Muscle layer of duodenum (tissue), 2 donors: ENCODE measurements at regions not wholly inside any gene's neighbourhood (a gene's known extent, or its start where the extent isn't known, plus 50 kb on each side); places are given as distances from the start of the nearest gene placed in this dataset.

Experiments
- H3K27ac ChIP-seq: one replicate; pipeline ENCODE4 v1.7.0; 2013; ENCODE audit warnings: mild to moderate bottlenecking, low read length
- H3K27me3 ChIP-seq: one replicate; pipeline ENCODE4 v1.7.0; 2013; ENCODE audit warnings: low read depth, mild to moderate bottlenecking, control low read depth, low read length
- H3K36me3 ChIP-seq, 2 donors: one replicate each; pipeline ENCODE4 v1.7.0; 2013; ENCODE audit warnings: low read length in 2 of 2, control low read depth in 1 of 2, mild to moderate bottlenecking in 1 of 2; ENCODE audit not compliant: insufficient read depth in 2 of 2, control insufficient read depth in 1 of 2
- H3K4me1 ChIP-seq, 2 donors: one replicate each; pipeline ENCODE4 v1.7.0; 2013; ENCODE audit warnings: low read length in 2 of 2, mild to moderate bottlenecking in 2 of 2, control low read depth in 1 of 2, moderate library complexity in 1 of 2; ENCODE audit not compliant: insufficient read depth in 2 of 2, control insufficient read depth in 1 of 2
- H3K4me3 ChIP-seq, 2 donors: one replicate each; pipeline ENCODE4 v1.7.0; 2013; ENCODE audit warnings: low read length in 2 of 2, low read depth in 1 of 2, mild to moderate bottlenecking in 1 of 2
- H3K9me3 ChIP-seq, 2 donors: one replicate each; pipeline ENCODE4 v1.7.0; 2013; ENCODE audit warnings: low read length in 2 of 2, control low read depth in 1 of 2, mild to moderate bottlenecking in 1 of 2; ENCODE audit not compliant: control insufficient read depth in 1 of 2
- donor health status: healthy.

DNA sequence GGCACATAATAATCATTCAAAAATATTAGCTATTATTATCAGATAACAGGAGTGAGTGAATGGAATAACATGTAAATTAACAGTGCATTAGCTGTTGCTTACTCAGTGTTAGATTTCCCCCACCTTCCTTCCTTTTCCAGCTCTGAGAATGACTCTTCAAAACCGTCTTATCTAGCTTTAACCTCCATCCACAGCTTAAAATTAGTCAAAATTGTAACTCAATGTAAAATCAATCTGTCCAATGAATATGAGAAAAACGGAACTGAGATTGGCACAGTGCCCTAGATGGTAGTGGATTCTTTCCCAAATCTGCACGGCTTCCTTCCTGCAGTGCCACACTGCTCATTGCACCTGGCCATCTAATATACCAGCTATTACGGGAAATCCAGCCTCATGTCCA is 156.8 kb upstream of the BDNF start:
- Histone ChIP-seq H3K27ac (no peak overlapping the region), H3K27me3 (no peaks in the 10 kb centered on the region), H3K9me3 (no peaks in the 10 kb centered on the region)

DNA sequence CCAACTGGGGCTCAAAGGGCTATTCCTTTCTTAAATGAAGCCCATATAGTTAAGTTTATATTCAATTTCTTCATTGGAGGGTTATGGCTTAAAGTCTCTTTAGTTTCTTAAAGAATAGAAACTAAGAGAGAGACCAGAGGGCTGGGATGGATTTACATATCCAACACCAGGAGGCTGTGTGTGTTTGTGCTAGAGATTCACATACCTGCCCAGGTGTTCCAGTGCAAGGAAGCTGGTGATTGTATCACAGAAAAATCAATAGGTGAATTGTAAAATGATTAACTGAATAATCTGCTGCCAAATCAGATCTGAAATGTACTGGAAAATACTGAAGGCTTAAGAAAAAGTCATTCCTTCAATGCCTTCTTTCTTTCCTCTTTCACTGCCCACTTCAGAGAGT is 148.2 kb upstream of the BDNF start:
- no peak overlapping the region for H3K27ac ChIP-seq
- H3K4me3 ChIP-seq: no peak overlapping the region
- H3K36me3 ChIP-seq: no peaks in the 10 kb centered on the region
- no peaks in the 10 kb centered on the region for H3K27me3 ChIP-seq
- H3K4me1 ChIP-seq: no peaks in the 10 kb centered on the region
- H3K9me3 ChIP-seq: peaks cover 0 to 13% of the 10 kb centered on the region in 2 donors

More for the DNA sequence above, 156.8 kb upstream of the BDNF start:
- H3K4me3 ChIP-seq: no peak overlapping the region
- no peaks in the 10 kb centered on the region for H3K36me3 ChIP-seq
- no peaks in the 10 kb centered on the region for H3K4me1 ChIP-seq

DNA sequence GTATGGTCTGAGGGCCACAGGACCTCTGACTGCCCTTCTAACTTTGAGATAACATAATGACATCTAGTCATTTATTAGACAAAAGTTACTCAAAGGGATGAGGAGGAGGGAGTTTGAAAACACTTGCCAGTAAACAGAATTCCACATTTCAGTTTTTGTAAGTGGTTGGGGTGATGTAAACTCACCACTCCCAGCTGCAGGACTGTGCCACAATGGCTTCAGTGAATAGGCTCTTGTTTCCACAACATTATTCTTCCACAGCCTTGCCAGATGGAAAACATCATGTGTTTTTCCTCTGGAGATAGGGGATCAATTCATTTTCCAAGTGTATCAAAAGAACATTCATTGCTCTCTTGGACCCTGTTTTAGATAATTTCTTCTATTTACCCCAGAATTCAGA is 147.2 kb upstream of the BDNF start:
- H3K4me3 ChIP-seq: no peak overlapping the region
- H3K36me3 ChIP-seq: no peaks in the 10 kb centered on the region
- peaks cover 0 to 17% of the 10 kb centered on the region in 2 donors for H3K9me3 ChIP-seq

DNA sequence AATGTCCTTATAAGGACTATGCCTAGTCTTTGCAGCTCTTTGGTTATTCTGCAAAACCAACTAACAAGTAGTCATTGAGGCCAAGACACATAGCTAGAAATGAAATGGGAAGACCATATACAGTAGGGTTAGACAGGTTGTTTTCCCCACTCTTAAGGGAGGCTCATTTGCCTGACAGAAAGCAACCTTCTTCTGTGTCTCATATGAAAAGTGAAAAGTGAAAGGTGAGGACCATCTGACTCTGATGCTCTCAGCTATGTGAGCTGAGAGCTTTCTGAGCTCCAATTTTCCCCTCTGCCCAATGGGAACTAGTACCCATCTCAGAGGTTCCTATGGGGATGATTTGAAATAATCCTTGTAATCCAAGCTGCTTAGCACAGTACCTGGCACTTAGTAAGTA is 142.0 kb upstream of the BDNF start:
- Histone ChIP-seq H3K4me1 (no peaks in the 10 kb centered on the region), H3K27me3 (no peaks in the 10 kb centered on the region), H3K9me3 (peaks cover 0 to 10% of the 10 kb centered on the region in 2 donors), H3K36me3 (no peaks in the 10 kb centered on the region), H3K4me3 (no peak overlapping the region), H3K27ac (no peak overlapping the region)

More for the DNA sequence above, 147.2 kb upstream of the BDNF start:
- no peaks in the 10 kb centered on the region for H3K27me3 ChIP-seq
- no peak overlapping the region for H3K27ac ChIP-seq
- no peaks in the 10 kb centered on the region for H3K4me1 ChIP-seq

DNA sequence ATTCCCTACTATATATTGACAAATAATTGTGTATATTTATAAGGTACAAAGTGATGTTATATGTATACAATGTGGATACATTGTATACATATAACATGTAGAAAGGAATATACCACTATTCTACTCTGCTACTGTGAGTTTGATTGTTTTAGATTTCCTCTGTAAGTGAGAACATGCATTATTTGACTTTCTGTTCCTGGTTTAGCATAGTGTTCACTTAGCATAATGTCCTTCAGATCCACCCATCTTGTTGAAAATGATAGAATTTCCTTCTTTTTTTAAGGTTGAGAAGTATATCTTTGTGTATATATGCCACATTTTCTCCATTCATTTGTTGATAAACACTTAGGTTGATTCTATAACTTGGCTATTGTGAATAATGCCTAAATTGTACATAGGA is 140.8 kb upstream of the BDNF start:
- Histone ChIP-seq H3K9me3 (peaks cover 0 to 10% of the 10 kb centered on the region in 2 donors), H3K4me1 (no peaks in the 10 kb centered on the region), H3K4me3 (no peak overlapping the region), H3K36me3 (no peaks in the 10 kb centered on the region), H3K27me3 (no peaks in the 10 kb centered on the region), H3K27ac (no peak overlapping the region)

DNA sequence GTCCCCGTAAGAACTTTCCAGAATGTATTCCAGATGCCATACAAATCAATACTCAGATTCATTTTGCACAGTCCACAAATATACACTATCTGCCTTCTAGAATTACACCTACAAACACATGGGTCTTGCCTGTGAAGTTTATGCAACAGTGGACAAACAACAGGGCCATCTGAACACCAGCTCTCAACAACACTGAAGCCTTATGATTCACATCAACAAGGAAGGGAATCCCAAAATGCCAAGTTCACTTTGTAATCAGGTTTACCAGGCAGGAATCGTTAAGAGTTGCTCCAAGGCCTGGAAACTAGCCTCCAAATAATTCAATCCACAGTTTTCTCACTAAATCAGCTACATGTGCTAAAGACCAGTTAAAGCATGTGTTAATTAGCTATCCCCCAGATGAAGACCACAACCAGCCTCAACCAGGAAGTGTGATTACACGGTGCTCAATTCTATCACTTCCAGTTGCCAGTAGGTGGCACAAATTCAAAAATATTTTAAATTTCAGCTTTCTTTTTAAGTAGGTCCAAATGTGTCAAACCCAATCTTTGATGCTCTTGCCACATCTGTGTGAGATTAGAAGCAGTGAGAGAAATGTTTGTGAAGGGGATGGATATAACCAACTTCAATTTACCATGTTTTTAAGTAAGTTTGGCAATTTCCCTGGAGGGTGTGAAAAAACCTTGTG is 139.1 kb upstream of the BDNF start:
- Histone ChIP-seq H3K4me3 (no peak overlapping the region), H3K4me1 (no peaks in the 10 kb centered on the region), H3K27ac (no peak overlapping the region), H3K36me3 (no peaks in the 10 kb centered on the region), H3K9me3 (peaks cover 0 to 4% of the 10 kb centered on the region in 2 donors), H3K27me3 (no peaks in the 10 kb centered on the region)

DNA sequence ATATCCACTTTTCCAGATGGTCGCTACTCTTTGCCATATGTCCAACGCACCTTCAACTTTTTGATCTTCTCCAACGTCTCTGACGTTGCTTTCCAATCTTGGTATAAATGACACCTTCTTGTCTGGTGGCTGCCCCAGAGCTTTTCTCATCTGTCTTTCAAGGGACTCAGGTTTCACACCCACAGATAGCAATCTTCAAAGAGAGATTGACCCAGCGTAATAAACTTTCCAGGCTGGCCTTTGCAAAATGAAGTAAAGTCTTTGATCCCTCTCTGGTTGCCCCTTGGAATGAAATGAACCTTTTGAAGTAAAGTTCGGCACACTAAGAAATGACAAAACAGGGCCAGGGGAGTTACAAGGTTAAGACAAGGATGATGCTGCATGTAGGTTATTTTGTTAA is 138.4 kb upstream of the BDNF start:
- H3K27me3 ChIP-seq: no peaks in the 10 kb centered on the region
- H3K36me3 ChIP-seq: no peaks in the 10 kb centered on the region
- no peak overlapping the region for H3K4me3 ChIP-seq
- H3K4me1 ChIP-seq: no peaks in the 10 kb centered on the region
- peaks cover 0 to 4% of the 10 kb centered on the region in 2 donors for H3K9me3 ChIP-seq
- no peak overlapping the region for H3K27ac ChIP-seq

DNA sequence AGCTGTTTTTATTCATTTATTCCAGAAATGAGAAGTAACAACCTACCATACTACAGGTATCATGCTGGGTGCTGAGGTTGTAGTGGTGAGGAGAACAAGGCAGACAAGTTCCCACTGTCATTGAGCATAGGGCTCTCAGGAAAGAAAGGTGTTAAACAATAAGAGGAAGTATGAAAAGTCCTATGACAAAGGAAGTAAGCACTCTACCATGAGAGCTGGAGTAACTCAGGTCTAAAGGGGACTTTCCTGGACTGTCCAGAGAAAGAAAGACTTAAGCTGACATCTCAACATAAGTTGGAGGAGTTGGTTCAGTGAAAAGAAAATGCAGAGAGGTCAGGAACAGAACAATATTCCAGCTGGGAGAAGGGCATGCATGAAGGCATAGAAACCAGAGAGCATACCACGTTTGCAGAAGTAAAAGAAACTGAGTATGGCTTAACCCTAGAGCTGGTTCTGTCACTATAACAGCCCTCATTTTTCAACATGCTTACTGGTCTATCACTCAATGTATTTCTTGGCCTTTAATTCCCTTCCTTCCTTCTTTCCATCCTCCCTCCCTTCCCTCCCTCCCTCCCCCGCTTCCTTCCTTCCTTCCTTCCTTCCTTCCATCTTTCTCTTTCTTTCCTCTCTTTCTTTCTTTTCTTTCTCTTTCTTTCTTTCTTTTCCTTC is 137.8 kb upstream of the BDNF start:
- H3K9me3 ChIP-seq: peaks cover 0 to 4% of the 10 kb centered on the region in 2 donors
- H3K4me1 ChIP-seq: no peaks in the 10 kb centered on the region
- H3K36me3 ChIP-seq: no peaks in the 10 kb centered on the region
- no peaks in the 10 kb centered on the region for H3K27me3 ChIP-seq
- no peak overlapping the region for H3K27ac ChIP-seq
- H3K4me3 ChIP-seq: no peak overlapping the region

DNA sequence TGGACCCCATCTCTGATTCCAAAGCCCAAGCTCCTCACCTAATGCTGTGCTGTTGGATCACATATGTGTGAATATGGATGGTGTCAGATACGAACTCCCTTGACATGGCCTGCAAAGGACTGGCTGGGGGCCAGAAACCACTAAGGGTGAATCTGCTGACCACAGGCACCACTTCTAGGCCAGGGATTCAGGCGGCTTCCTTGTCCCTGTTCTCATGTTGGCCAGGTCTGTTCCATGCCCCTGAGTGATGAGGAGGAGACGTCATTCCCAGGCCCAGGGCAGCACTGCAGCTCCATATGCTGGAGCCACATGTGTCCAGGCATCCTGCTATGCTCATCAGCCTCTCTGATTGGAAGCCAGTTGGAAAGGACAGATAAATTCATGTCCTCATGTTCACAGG is 130.0 kb upstream of the BDNF start:
- H3K27ac ChIP-seq: no peak overlapping the region
- H3K36me3 ChIP-seq: no peaks in the 10 kb centered on the region
- no peaks in the 10 kb centered on the region for H3K27me3 ChIP-seq
- H3K9me3 ChIP-seq: no peaks in the 10 kb centered on the region
- no peaks in the 10 kb centered on the region for H3K4me1 ChIP-seq
- no peak overlapping the region for H3K4me3 ChIP-seq

DNA sequence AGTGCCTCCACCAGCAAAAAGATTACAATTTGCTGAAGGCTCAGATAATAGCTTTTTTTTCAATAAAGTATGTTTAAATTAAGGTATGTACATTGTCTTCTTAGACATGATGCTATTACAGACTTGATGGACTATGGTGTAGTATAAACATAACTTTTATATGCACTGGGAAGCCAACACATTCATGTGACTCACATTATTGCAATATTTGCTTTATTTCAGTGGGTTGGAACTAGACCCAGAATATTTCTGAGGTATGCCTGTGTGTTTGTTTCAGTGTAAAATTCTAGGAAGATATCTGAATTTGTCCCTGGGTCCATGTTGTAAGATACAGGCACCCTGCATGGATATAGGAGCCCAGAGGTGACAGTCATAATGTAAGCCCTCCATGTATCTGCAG is 120.0 kb upstream of the BDNF start:
- H3K27ac ChIP-seq: no peak overlapping the region
- no peaks in the 10 kb centered on the region for H3K27me3 ChIP-seq
- no peaks in the 10 kb centered on the region for H3K36me3 ChIP-seq
- H3K4me1 ChIP-seq: no peaks in the 10 kb centered on the region
- no peak overlapping the region for H3K4me3 ChIP-seq
- H3K9me3 ChIP-seq: no peaks in the 10 kb centered on the region

DNA sequence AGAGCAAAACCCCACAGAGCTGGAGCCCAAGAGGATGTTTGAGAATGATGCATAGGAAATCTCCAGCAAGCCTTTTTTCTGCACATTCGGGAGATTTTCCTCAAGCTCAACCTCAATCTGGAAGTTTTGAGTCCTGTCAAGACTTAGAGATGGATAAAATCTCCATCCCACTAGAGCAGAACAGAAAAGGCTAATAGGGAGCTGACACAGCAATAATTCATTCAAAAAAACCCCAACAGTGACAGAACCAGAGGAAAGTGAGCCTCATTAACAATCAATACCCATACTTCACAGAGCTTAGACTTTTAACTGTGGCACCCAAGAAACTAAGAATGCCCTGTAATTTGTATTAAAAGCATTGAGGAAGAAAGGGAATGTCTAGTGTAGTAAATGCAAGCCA is 115.9 kb upstream of the BDNF start:
- Histone ChIP-seq H3K4me3 (no peak overlapping the region), H3K4me1 (no peaks in the 10 kb centered on the region), H3K27ac (no peak overlapping the region), H3K36me3 (no peaks in the 10 kb centered on the region), H3K27me3 (no peaks in the 10 kb centered on the region), H3K9me3 (peaks cover 0 to 2% of the 10 kb centered on the region in 2 donors)

DNA sequence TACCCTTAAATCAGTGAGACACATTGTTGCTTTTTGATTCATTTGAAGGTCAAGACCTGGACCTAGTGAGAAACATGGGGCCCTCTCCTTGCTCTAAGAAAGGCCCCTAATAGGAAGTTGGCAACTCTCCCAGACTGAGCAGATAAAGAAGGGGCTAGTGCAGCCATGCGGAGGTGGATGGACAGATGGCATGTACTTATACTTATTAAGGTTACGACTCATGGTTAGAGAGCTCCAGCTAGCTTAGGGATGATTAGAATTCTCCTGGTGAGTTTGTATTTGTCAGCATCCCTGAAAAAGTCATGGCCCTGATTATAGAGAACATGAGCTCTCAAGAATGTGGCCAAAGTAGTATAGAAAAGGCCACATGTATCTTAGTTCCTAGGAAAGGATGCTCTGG is 112.1 kb upstream of the BDNF start:
- Histone ChIP-seq H3K36me3 (no peaks in the 10 kb centered on the region), H3K27ac (no peak overlapping the region), H3K9me3 (peaks cover 0 to 2% of the 10 kb centered on the region in 2 donors), H3K4me1 (no peaks in the 10 kb centered on the region), H3K4me3 (no peak overlapping the region), H3K27me3 (no peaks in the 10 kb centered on the region)
